Activated CD8-positive, alpha-beta T cell treated with anti-CD3 and anti-CD28 coated beads for 36 hours (primary cell): ENCODE measurements at regions not wholly inside any gene's neighbourhood (a gene's known extent, or its start where the extent isn't known, plus 50 kb on each side); places are given as distances from the start of the nearest gene placed in this dataset.

ENCODE experiments used
- ATAC-seq: fragments of 200-7000 bp; cut with Tn5 transposase; one replicate; pipeline ENCODE4 v1.10.0; 2021; ENCODE audit warnings: mild to moderate bottlenecking, moderate library complexity
- CTCF ChIA-PET: fragments of 350-600 bp; sonication (Branson Sonifier 250); formaldehyde crosslinking; loops from one replicate; lab custom pipeline; 2021; ENCODE audit warnings: antibody characterized with exemption; lab: Charles Lee
- POLR2A ChIA-PET: fragments of 350-600 bp; sonication (Branson Sonifier 250); formaldehyde crosslinking; loops from one replicate; lab custom pipeline; 2021; ENCODE audit warnings: antibody characterized with exemption; lab: Charles Lee
- DNase-seq: peaks from one replicate; pipeline ENCODE4 v3.0.0-alpha.2; 2020
- H3K27ac Mint-ChIP-seq: one replicate; pipeline ENCODE4 v1.8.0; 2021; ENCODE audit warnings: mild to moderate bottlenecking, mixed read lengths
- H3K27me3 Mint-ChIP-seq: one replicate; pipeline ENCODE4 v1.8.0; 2021; ENCODE audit warnings: mixed read lengths
- H3K36me3 Mint-ChIP-seq: one replicate; pipeline ENCODE4 v1.8.0; 2021; ENCODE audit warnings: low read depth, mixed read lengths
- H3K4me1 Mint-ChIP-seq: one replicate; pipeline ENCODE4 v1.8.0; 2021; ENCODE audit warnings: low read depth, mixed read lengths
- H3K4me3 Mint-ChIP-seq: one replicate; pipeline ENCODE4 v1.8.0; 2021; ENCODE audit warnings: mild to moderate bottlenecking, moderate library complexity, mixed read lengths
- H3K9me3 Mint-ChIP-seq: one replicate; pipeline ENCODE4 v1.8.0; 2021; ENCODE audit warnings: mixed read lengths
- CTCF ChIP-seq: fragments of 200-600 bp; IDR thresholded peaks from one replicate; pipeline ENCODE4 v1.8.0; 2022; ENCODE audit warnings: antibody characterized with exemption, mild to moderate bottlenecking
- intact Hi-C: fragments of 100-400 bp; cut with micrococcal nuclease; formaldehyde crosslinking; loops from one replicate; pipeline ENCODE4 v1.10.0; 2022

DNA sequence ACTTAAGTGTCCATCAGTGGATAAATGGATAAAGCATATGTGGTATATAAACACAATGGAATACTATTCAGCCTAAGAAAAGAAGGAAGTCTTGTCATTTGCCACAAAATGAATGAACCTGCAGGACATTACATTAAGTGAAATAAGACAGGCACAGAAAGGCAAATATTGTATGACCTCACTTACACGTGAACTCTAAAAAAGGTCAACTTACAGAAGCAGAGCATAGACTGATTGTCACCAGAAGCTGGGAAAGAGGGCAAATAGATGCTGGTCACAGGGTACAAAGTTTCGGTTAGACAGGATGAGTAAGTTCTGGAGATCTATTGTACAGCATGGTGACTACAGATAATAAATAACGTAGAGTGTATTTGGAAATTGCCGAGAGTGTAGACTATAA, 247.7 kb downstream of the RAB28 start:
- DNase-seq (no peak), ATAC-seq (no peak)
- Mint-ChIP-seq H3K4me1 (peaks cover 7% of the 10 kb centered on the region), H3K27me3 (no peaks in the 10 kb centered on the region), H3K27ac (no peak overlapping the region), H3K36me3 (peaks cover 6% of the 10 kb centered on the region), H3K4me3 (no peak overlapping the region), H3K9me3 (peaks cover 14% of the 10 kb centered on the region)
- no peak for TF ChIP-seq CTCF
- intact Hi-C loops: no loop called here
- CTCF ChIA-PET: no interaction called here
- POLR2A ChIA-PET: no interaction called here

DNA sequence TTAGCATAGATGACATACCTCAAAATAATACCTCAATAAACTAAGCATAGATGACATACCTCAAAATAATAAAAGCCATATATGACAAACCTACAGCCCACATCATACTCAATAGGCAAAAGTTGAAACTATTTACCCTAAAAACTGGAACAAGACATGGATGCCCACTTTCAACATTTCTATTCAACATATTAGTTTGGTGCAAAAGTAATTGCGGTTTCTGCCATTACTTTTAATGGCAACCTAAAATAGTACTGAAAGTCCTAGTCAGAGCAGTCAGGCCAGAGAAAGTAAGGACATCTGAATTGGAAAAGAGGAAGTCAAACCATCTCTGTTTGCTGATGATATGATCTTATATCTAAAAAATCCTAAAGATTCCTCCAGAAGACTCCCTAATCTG, 250.4 kb downstream of the RAB28 start:
- Mint-ChIP-seq H3K27ac (no peak overlapping the region), H3K4me1 (no peaks in the 10 kb centered on the region), H3K36me3 (peaks cover 9% of the 10 kb centered on the region), H3K4me3 (no peak overlapping the region), H3K27me3 (no peaks in the 10 kb centered on the region), H3K9me3 (peaks cover 32% of the 10 kb centered on the region)
- ATAC-seq (no peak), DNase-seq (no peak)
- no peak for TF ChIP-seq CTCF
- ChIA-PET POLR2A (no interaction called here), CTCF (no interaction called here)
- intact Hi-C loops: no loop called here

DNA sequence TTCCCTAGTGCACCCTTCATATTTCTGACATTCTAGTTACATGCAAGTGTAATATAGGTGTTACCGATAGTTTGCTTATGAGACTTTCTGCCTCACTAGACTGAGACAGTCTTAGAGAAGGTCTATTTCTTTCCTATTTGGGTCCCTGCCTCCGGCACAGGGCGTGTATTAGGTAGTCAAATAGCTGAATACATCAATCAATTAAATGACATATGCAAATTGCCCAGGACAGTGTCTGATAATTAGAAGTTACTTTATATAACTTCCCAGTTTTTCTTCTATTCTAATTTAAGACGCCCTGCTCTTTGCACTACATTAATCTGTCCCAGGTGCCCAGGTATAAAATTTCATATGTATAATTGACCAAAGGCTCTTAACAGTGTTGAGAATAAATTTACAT, 264.2 kb downstream of the RAB28 start:
- POLR2A ChIA-PET: interaction anchor here (0.6 kb wide), 1 partner anchor 1468 kb away, joined by 3 read pairs; no protein-coding TSS in a partner anchor
- intact Hi-C loops: no loop called here
- H3K36me3 Mint-ChIP-seq: peaks cover 7% of the 10 kb centered on the region
- no peak overlapping the region for H3K27ac Mint-ChIP-seq
- H3K27me3 Mint-ChIP-seq: no peaks in the 10 kb centered on the region
- H3K4me3 Mint-ChIP-seq: no peak overlapping the region
- ATAC-seq (no peak), DNase-seq (no peak)
- CTCF ChIA-PET: no interaction called here
- no peaks in the 10 kb centered on the region for H3K4me1 Mint-ChIP-seq
- TF ChIP-seq CTCF: no peak
- H3K9me3 Mint-ChIP-seq: peaks cover 9% of the 10 kb centered on the region

DNA sequence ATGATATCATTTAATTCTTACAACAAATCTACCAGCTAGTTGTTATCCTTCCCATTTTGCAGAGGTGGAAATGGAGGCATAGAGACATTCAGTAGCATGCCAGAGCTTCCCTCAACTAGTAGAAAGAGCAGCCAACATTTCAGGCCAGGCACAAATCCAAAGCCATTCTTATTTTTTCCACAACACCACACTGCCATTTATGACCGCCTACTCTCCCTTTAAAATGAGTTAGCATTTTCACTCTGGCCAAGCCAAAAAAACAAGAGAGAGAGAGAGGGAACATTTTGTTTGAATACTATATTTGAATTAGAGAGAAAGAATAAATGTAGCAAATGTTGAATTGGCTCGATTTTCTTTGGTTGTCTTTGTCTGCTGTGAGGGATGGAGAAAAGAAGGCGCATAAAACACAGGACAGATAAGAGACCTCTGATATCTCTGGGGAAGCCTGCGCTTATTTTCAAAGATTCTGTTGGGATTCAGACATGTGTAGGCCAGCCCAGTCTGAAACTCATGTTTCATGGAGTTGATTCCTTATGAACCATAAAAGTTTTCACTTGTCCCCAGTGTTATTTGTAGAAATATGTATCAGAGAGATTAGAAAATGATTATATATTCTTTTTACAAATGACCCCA, 265.7 kb downstream of the RAB28 start:
- Mint-ChIP-seq H3K4me1 (no peaks in the 10 kb centered on the region), H3K9me3 (peaks cover 9% of the 10 kb centered on the region), H3K27ac (no peak overlapping the region), H3K36me3 (peaks cover 10% of the 10 kb centered on the region), H3K4me3 (no peak overlapping the region), H3K27me3 (no peaks in the 10 kb centered on the region)
- ATAC-seq (no peak), DNase-seq (no peak)
- intact Hi-C loops: no loop called here
- ChIA-PET CTCF (no interaction called here), POLR2A (no interaction called here)
- no peak for TF ChIP-seq CTCF

GRCh38 chr4:13215560-13215959, 268.6 kb downstream of the RAB28 start:
- intact Hi-C loops: no loop called here
- Mint-ChIP-seq H3K27ac (no peak overlapping the region), H3K36me3 (peaks cover 10% of the 10 kb centered on the region), H3K27me3 (no peaks in the 10 kb centered on the region), H3K4me1 (no peaks in the 10 kb centered on the region), H3K9me3 (peaks cover 9% of the 10 kb centered on the region), H3K4me3 (no peak overlapping the region)
- DNase-seq (no peak), ATAC-seq (no peak)
- ChIA-PET CTCF (interaction anchor here (1.1 kb wide), 1 partner anchor 9 kb away, joined by 3 read pairs; no protein-coding TSS in a partner anchor), POLR2A (no interaction called here)
- no peak for TF ChIP-seq CTCF
